ENCODE measurements at regions not wholly inside any gene's neighbourhood (a gene's known extent, or its start where the extent isn't known, plus 50 kb on each side); places are given as distances from the start of the nearest gene placed in this dataset.

DNA sequence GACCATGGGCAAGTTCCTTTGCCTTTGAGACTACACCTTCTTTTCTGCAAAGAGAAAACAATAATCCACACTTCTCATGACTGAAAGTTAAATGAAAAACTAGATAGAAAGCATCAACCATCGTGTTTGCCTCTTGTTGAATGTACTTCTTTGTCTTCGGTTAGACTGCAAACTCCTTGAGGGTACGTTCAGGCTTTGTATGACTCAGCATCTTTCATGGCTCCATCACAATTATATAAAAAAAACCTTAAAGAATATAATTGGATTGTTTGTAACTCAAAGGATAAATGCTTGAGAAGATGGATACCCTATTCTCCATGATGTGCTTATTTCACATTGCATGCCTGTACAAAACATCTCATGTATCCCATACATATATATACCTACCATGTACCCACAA, 439.2 kb downstream of the MAFB start:
- TF ChIP-seq CTCF (IDR thresholded peaks at IDR 0.05), result no peak
- no peak for TF ChIP-seq POLR2A (IDR thresholded peaks at IDR 0.05)

All from body of pancreas (tissue), 4 donors.